ENCODE measurements at regions not wholly inside any gene's neighbourhood (a gene's known extent, or its start where the extent isn't known, plus 50 kb on each side); places are given as distances from the start of the nearest gene placed in this dataset.

GRCh38 chr7:19982841-19983835 lies 209.7 kb upstream of the TMEM196 start:
- peak; percentile 51 for TF ChIP-seq CTCF (IDR thresholded peaks at IDR 0.05; ENCODE audit: insufficient read depth, low read depth, low read length, missing control alignments)
- no peak overlapping the region for H3K4me3 ChIP-seq (ENCODE audit: low read depth, low read length)
- peak; percentile 78 for DNase-seq (ENCODE audit: low read depth)

- DNase-seq (ENCODE audit: low read depth) = no peak
- H3K4me3 ChIP-seq (ENCODE audit: low read depth, low read length) = no peak overlapping the region
- no peak for TF ChIP-seq CTCF (IDR thresholded peaks at IDR 0.05; ENCODE audit: insufficient read depth, low read depth, low read length, missing control alignments)
Measured at GRCh38 chr7:19973581-19973980, 200.2 kb upstream of the TMEM196 start.

- TF ChIP-seq CTCF (IDR thresholded peaks at IDR 0.05; ENCODE audit: insufficient read depth, low read depth, low read length, missing control alignments) = no peak
- no peak overlapping the region for H3K4me3 ChIP-seq (ENCODE audit: low read depth, low read length)
- DNase-seq (ENCODE audit: low read depth) = no peak
Measured at GRCh38 chr7:19972876-19973275, 199.5 kb upstream of the TMEM196 start.

- no peak for TF ChIP-seq CTCF (IDR thresholded peaks at IDR 0.05; ENCODE audit: insufficient read depth, low read depth, low read length, missing control alignments)
- DNase-seq (ENCODE audit: low read depth) = no peak
- no peak overlapping the region for H3K4me3 ChIP-seq (ENCODE audit: low read depth, low read length)
Measured at GRCh38 chr7:19971956-19972355, 198.5 kb upstream of the TMEM196 start.

GRCh38 chr7:19970514-19970913 lies 197.1 kb upstream of the TMEM196 start:
- no peak for DNase-seq (ENCODE audit: low read depth)
- TF ChIP-seq CTCF (IDR thresholded peaks at IDR 0.05; ENCODE audit: insufficient read depth, low read depth, low read length, missing control alignments) = no peak
- no peak overlapping the region for H3K4me3 ChIP-seq (ENCODE audit: low read depth, low read length)

- TF ChIP-seq CTCF (IDR thresholded peaks at IDR 0.05; ENCODE audit: insufficient read depth, low read depth, low read length, missing control alignments) = no peak
- H3K4me3 ChIP-seq (ENCODE audit: low read depth, low read length) = no peak overlapping the region
- DNase-seq (ENCODE audit: low read depth) = no peak
Measured at GRCh38 chr7:19969859-19970493, 196.6 kb upstream of the TMEM196 start.

Data from GM12865 (cell line).